Right lobe of liver (tissue), 6 donors: ENCODE measurements at regions not wholly inside any gene's neighbourhood (a gene's known extent, or its start where the extent isn't known, plus 50 kb on each side); places are given as distances from the start of the nearest gene placed in this dataset.

Experiments used
- ATAC-seq, 4 donors: fragments of 200-7000 bp; cut with Tn5 transposase; one replicate each; pipeline ENCODE4 v1.9.1; 2020; ENCODE audit warnings: mild to moderate bottlenecking in 4 of 4, moderate library complexity in 4 of 4
- DNase-seq, 3 donors: peaks; one replicate each; pipeline ENCODE4 v3.0.0-alpha.2; 2020
- H3K27ac ChIP-seq, 3 donors: fragments of 200-600 bp; one replicate each; pipeline ENCODE4 v1.8.0; 2022
- H3K27me3 ChIP-seq, 2 donors: fragments of 200-600 bp; one replicate each; pipeline ENCODE4 v1.8.0; 2022
- H3K36me3 ChIP-seq, 4 donors: fragments of 200-600 bp; sonication (generic) in 1 of 4; one replicate each; pipeline versions ENCODE4 v1.5.1 to v1.8.0; 2017 to 2022; ENCODE audit warnings: control low read depth in 1 of 4
- H3K4me1 ChIP-seq, 4 donors: fragments of 200-600 bp; sonication (generic) in 1 of 4; one replicate each; pipeline versions ENCODE4 v1.5.1 to v1.8.0; 2017 to 2022; ENCODE audit warnings: control low read depth in 1 of 4
- H3K4me3 ChIP-seq, 3 donors: fragments of 200-600 bp; one replicate each; pipeline ENCODE4 v1.8.0; 2022
- H3K9me3 ChIP-seq, 4 donors: fragments of 200-600 bp; sonication (generic) in 1 of 4; one replicate each; pipeline versions ENCODE4 v1.5.1 to v1.8.0; 2017 to 2022; ENCODE audit warnings: control low read depth in 1 of 4
- POLR2A ChIP-seq: fragments of 450-650 bp; IDR thresholded peaks from one replicate; pipeline ENCODE4 v1.6.1; 2017; ENCODE audit warnings: antibody characterized with exemption, mild to moderate bottlenecking
- WGBS: methylation state at CpG from one replicate; pipeline ENCODE4 v1.1.6; 2018; ENCODE audit warnings: low coverage, low lambda C conversion rate; ENCODE audit not compliant: insufficient coverage; ENCODE audit errors: missing lambda C conversion rate; 5-methylcytosine and 5-hydroxymethylcytosine counted together
- intact Hi-C, 2 donors: fragments of 100-400 bp; cut with DNase I; formaldehyde crosslinking; loops; one replicate each; pipeline versions ENCODE4 v1.11.2 to v1.14.1; 2022
- small RNA-seq, 2 experiments: library from RNA; depleted of rRNA; stranded (forward); fragments of <200 nt; gene quantifications; one replicate each; pipeline ENCODE3, GENCODE V24; 2016
- TF ChIP-seq, protein P1 (sequence below), 4 donors: fragments of 200-600 bp in 3 of 4; fragments of 450-650 bp in 1 of 4; IDR thresholded peaks; one replicate each; pipeline versions ENCODE4 v1.5.1 to v1.8.0; 2016 to 2022; ENCODE audit warnings: antibody characterized with exemption in 4 of 4, mild to moderate bottlenecking in 2 of 4
- donor health status: DM: no; HTN: yes; CAD: no.
- donor health status: DM: no; HTN: no; CAD: no.
- donor health status: DM: no; HTN: no; CAD: no.
- donor health status: DM: no; HTN: yes; CAD: no.
- donor health status: DM: no; HTN: yes; CAD: no.

- Histone ChIP-seq H3K27ac (peak overlapping the region in 1 of 3 donors; percentile 11), H3K36me3 (no peaks in the 10 kb centered on the region)
Observed at GRCh38 chr6:113805173-113805790, 51.9 kb upstream of the MARCKS start.

DNA sequence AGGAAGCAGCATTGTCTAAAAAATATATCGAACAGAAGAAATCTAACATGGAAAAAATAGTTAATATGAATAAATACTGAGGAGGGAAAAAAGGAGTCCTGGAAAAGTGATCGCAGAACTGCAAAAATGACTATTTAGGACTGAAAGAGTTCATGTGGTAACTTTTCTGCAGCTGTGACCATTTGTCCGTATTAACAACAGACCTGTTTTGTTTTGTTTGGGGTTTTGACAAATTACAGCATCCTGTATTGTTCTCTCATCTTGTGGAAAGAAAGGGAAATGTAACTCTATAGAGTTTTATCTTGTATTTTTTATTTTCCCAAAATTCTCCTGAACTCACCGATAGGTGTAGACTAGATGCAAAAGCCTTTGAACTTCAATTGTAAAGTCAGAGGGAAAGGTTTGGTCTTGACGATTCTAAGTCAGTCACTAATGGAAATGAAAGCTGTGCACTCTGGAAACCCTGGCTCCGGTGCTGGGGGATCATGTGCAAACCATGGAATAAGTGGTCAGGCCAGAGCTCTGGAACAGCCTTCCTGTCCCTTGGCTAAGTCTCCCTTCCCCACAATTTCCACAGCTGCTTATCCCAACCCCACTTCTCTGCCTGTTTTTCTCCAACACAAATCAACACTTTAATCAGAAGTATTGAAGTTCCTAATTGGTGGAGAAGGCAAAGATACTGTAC is 51.2 kb upstream of the MARCKS start:
- 80% methylated on average over 6 of the region's 6 CpGs for WGBS
- Histone ChIP-seq H3K4me3 (no peak overlapping the region), H3K9me3 (no peaks in the 10 kb centered on the region), H3K27me3 (no peaks in the 10 kb centered on the region), H3K27ac (no peak overlapping the region), H3K4me1 (no peaks in the 10 kb centered on the region), H3K36me3 (no peaks in the 10 kb centered on the region)
- ATAC-seq (peak in 1 of 4 donors; percentile 23), DNase-seq (no peak)
- intact Hi-C loops = no loop called here
- TF ChIP-seq POLR2A = no peak
- TF ChIP-seq, protein P1, sequence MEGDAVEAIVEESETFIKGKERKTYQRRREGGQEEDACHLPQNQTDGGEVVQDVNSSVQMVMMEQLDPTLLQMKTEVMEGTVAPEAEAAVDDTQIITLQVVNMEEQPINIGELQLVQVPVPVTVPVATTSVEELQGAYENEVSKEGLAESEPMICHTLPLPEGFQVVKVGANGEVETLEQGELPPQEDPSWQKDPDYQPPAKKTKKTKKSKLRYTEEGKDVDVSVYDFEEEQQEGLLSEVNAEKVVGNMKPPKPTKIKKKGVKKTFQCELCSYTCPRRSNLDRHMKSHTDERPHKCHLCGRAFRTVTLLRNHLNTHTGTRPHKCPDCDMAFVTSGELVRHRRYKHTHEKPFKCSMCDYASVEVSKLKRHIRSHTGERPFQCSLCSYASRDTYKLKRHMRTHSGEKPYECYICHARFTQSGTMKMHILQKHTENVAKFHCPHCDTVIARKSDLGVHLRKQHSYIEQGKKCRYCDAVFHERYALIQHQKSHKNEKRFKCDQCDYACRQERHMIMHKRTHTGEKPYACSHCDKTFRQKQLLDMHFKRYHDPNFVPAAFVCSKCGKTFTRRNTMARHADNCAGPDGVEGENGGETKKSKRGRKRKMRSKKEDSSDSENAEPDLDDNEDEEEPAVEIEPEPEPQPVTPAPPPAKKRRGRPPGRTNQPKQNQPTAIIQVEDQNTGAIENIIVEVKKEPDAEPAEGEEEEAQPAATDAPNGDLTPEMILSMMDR (IDR thresholded peaks at IDR 0.05) = no peak

More at GRCh38 chr6:113805173-113805790, 51.9 kb upstream of the MARCKS start:
- ATAC-seq (peak in 2 of 4 donors; percentile 39 to 53), DNase-seq (no peak)
- Histone ChIP-seq H3K4me3 (no peak overlapping the region), H3K4me1 (no peaks in the 10 kb centered on the region), H3K9me3 (no peaks in the 10 kb centered on the region), H3K27me3 (no peaks in the 10 kb centered on the region)
- TF ChIP-seq POLR2A = no peak
- TF ChIP-seq, protein P1 (IDR thresholded peaks at IDR 0.05) = no peak
- intact Hi-C loops = no loop called here
- WGBS = 76% methylated on average over 7 of the region's 7 CpGs

Small RNAs in the stretch of these regions (small RNA-seq; reads per million reads assigned to genes)
- gene RNU6-1163P = 0 to 0.91 reads per million in 2 experiments
